ENCODE measurements at regions not wholly inside any gene's neighbourhood (a gene's known extent, or its start where the extent isn't known, plus 50 kb on each side); places are given as distances from the start of the nearest gene placed in this dataset.

- TF ChIP-seq POLR2A (IDR thresholded peaks at IDR 0.05) (no peak), CTCF (IDR thresholded peaks at IDR 0.05 in 8 of 11, conservative IDR thresholded peaks at IDR 0.05 in 3 of 11) (no peak), POLR2AphosphoS5 (IDR thresholded peaks at IDR 0.05) (no peak)
These were observed 257.5 kb downstream of the MID1IP1 start for GRCh38 chrX:39058724-39059123.

All from spleen (tissue), 7 donors.